NB4 (cell line): ENCODE measurements at regions not wholly inside any gene's neighbourhood (a gene's known extent, or its start where the extent isn't known, plus 50 kb on each side); places are given as distances from the start of the nearest gene placed in this dataset.

Experiments
- CTCF ChIP-seq: IDR thresholded peaks from one replicate; pipeline ENCODE4 v1.5.1; 2012; ENCODE audit warnings: low read depth, low read length
- MAX ChIP-seq: IDR thresholded peaks from 2 replicates; pipeline ENCODE4 v1.6.1; 2011; ENCODE audit warnings: low read depth, low read length
- MYC ChIP-seq: IDR thresholded peaks from 2 replicates; pipeline ENCODE4 v1.6.1; 2011; ENCODE audit warnings: low read depth, low read length
- POLR2A ChIP-seq: IDR thresholded peaks from 2 replicates; pipeline ENCODE4 v1.6.1; 2011; ENCODE audit warnings: mild to moderate bottlenecking; ENCODE audit not compliant: insufficient read length; ENCODE audit errors: extremely low read depth

GRCh38 chr18:33854086-33854826, 276.2 kb downstream of the ASXL3 start:
- TF ChIP-seq CTCF = no peak
- TF ChIP-seq POLR2A = no peak
- TF ChIP-seq MYC = no peak
- TF ChIP-seq MAX = no peak
